ENCODE measurements at regions not wholly inside any gene's neighbourhood (a gene's known extent, or its start where the extent isn't known, plus 50 kb on each side); places are given as distances from the start of the nearest gene placed in this dataset.

DNA sequence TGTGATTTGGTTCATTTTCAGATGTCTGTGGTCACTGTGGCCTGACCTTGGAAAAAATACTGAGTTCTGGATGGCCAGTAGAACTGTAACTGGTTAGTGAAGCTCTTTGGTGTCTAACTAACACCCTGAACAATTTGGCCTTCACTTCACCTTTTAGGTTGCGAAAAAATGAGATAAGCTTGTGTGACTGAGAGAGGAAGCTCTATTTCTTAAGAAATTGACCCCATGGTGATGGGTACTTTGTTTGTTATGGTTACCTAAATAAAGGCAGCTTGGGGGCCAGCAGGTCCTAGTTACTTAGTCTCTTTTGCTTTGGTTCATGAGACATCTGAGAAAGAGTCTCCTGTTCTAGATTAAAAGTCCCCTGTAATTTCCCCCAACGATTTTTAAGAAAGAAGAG is 181.6 kb downstream of the ZNF326 start:
- ChIA-PET POLR2A (no interaction called here), CTCF (no interaction called here)
- no peak for TF ChIP-seq RFX5 (IDR thresholded peaks at IDR 0.05)
- TF ChIP-seq, protein P1, sequence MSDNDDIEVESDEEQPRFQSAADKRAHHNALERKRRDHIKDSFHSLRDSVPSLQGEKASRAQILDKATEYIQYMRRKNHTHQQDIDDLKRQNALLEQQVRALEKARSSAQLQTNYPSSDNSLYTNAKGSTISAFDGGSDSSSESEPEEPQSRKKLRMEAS (IDR thresholded peaks at IDR 0.05): no peak
- TF ChIP-seq, protein P2, sequence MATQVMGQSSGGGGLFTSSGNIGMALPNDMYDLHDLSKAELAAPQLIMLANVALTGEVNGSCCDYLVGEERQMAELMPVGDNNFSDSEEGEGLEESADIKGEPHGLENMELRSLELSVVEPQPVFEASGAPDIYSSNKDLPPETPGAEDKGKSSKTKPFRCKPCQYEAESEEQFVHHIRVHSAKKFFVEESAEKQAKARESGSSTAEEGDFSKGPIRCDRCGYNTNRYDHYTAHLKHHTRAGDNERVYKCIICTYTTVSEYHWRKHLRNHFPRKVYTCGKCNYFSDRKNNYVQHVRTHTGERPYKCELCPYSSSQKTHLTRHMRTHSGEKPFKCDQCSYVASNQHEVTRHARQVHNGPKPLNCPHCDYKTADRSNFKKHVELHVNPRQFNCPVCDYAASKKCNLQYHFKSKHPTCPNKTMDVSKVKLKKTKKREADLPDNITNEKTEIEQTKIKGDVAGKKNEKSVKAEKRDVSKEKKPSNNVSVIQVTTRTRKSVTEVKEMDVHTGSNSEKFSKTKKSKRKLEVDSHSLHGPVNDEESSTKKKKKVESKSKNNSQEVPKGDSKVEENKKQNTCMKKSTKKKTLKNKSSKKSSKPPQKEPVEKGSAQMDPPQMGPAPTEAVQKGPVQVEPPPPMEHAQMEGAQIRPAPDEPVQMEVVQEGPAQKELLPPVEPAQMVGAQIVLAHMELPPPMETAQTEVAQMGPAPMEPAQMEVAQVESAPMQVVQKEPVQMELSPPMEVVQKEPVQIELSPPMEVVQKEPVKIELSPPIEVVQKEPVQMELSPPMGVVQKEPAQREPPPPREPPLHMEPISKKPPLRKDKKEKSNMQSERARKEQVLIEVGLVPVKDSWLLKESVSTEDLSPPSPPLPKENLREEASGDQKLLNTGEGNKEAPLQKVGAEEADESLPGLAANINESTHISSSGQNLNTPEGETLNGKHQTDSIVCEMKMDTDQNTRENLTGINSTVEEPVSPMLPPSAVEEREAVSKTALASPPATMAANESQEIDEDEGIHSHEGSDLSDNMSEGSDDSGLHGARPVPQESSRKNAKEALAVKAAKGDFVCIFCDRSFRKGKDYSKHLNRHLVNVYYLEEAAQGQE (IDR thresholded peaks at IDR 0.05): no peak
- TF ChIP-seq, protein P3, sequence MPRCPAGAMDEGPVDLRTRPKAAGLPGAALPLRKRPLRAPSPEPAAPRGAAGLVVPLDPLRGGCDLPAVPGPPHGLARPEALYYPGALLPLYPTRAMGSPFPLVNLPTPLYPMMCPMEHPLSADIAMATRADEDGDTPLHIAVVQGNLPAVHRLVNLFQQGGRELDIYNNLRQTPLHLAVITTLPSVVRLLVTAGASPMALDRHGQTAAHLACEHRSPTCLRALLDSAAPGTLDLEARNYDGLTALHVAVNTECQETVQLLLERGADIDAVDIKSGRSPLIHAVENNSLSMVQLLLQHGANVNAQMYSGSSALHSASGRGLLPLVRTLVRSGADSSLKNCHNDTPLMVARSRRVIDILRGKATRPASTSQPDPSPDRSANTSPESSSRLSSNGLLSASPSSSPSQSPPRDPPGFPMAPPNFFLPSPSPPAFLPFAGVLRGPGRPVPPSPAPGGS (IDR thresholded peaks at IDR 0.05): no peak
- TF ChIP-seq HOXB13 (CRISPR knock-in tag; IDR thresholded peaks at IDR 0.05; ENCODE audit: low read depth): no peak
- no peak for TF ChIP-seq CHD2 (IDR thresholded peaks at IDR 0.05; ENCODE audit: low read length, partially characterized antibody)
- TF ChIP-seq JUN (IDR thresholded peaks at IDR 0.05): no peak
- no peak for TF ChIP-seq GATA3 (IDR thresholded peaks at IDR 0.05; ENCODE audit: borderline replicate concordance)
- TF ChIP-seq MAZ (IDR thresholded peaks at IDR 0.05; ENCODE audit: borderline replicate concordance, low read depth, low read length): no peak
- TF ChIP-seq CBX8 (IDR thresholded peaks at IDR 0.05): no peak
- no peak for TF ChIP-seq TFCP2L1 (CRISPR knock-in tag; IDR thresholded peaks at IDR 0.05)
- TF ChIP-seq KDM1A (IDR thresholded peaks at IDR 0.05; ENCODE audit: low read depth): no peak
- no peak for TF ChIP-seq ZC3H11A (IDR thresholded peaks at IDR 0.05)
- TF ChIP-seq RARB (CRISPR knock-in tag; IDR thresholded peaks at IDR 0.05): no peak
- no peak for TF ChIP-seq ZSCAN20 (CRISPR knock-in tag; IDR thresholded peaks at IDR 0.05)
- Histone ChIP-seq H3K4me3 (no peak overlapping the region), H3K4me2 (no peak overlapping the region), H3K4me1 (no peaks in the 10 kb centered on the region), H3K9me3 (no peaks in the 10 kb centered on the region), H3K27ac (no peak overlapping the region)
- DNase-seq (ENCODE audit: low read depth in 1 of 2, low spot score in 1 of 2) (no peak), FAIRE-seq (no peak), ATAC-seq (no peak)
- 0% methylated on average over 2 of the region's 2 CpGs for WGBS (ENCODE audit: missing lambda C conversion rate)

DNA sequence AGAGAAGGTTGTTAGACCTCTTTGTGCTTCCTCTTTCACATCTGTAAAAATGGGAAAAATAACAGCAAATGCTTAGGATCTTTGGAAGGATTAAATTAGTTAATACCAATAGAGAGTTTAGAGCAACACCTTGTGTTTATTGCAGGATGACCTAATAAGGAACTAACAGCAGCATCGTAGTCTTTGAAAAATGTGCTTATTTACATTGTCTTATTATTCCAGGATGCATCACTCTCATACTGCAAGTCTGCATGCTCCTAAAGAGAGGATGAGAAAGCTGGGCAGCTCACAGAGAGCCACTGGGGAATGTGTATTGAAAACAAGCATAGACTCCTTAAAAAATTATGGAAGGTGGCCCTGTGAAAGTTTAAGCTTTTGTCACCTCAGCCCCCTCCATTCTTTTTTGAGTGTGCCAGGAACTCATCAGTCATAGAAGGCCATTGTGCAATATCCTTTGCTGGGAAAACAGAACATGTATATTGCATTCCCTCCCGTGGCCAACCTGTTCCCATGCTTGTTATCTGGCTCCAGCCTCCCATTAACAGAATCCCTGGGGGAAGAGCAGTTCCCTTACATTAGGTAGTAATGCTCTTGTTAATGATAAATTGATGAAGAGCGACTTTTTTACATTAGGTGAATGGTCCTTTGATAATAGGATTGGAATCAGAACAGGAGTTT is 180.7 kb downstream of the ZNF326 start:
- WGBS (ENCODE audit: missing lambda C conversion rate): 0% methylated on average over 3 of the region's 3 CpGs
- Histone ChIP-seq H3K4me1 (no peaks in the 10 kb centered on the region), H3K27ac (no peak overlapping the region), H3K9me3 (no peaks in the 10 kb centered on the region), H3K4me2 (no peak overlapping the region), H3K4me3 (no peak overlapping the region)
- CTCF ChIA-PET: no interaction called here
- POLR2A ChIA-PET: no interaction called here
- DNase-seq (ENCODE audit: low read depth in 1 of 2, low spot score in 1 of 2): no peak
- TF ChIP-seq ZSCAN20 (CRISPR knock-in tag; IDR thresholded peaks at IDR 0.05) (no peak), HDAC2 (IDR thresholded peaks at IDR 0.05) (no peak), ESRRA (IDR thresholded peaks at IDR 0.05; ENCODE audit: borderline replicate concordance, low read length) (no peak), HOXB5 (CRISPR knock-in tag; IDR thresholded peaks at IDR 0.05) (no peak)
- TF ChIP-seq, protein P2 (IDR thresholded peaks at IDR 0.05): no peak
- TF ChIP-seq, protein P3 (IDR thresholded peaks at IDR 0.05): no peak
- TF ChIP-seq, protein P4, sequence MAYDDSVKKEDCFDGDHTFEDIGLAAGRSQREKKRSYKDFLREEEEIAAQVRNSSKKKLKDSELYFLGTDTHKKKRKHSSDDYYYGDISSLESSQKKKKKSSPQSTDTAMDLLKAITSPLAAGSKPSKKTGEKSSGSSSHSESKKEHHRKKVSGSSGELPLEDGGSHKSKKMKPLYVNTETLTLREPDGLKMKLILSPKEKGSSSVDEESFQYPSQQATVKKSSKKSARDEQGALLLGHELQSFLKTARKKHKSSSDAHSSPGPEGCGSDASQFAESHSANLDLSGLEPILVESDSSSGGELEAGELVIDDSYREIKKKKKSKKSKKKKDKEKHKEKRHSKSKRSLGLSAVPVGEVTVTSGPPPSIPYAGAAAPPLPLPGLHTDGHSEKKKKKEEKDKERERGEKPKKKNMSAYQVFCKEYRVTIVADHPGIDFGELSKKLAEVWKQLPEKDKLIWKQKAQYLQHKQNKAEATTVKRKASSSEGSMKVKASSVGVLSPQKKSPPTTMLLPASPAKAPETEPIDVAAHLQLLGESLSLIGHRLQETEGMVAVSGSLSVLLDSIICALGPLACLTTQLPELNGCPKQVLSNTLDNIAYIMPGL (CRISPR knock-in tag; IDR thresholded peaks at IDR 0.05; ENCODE audit: borderline replicate concordance): no peak
- TF ChIP-seq, protein P5, sequence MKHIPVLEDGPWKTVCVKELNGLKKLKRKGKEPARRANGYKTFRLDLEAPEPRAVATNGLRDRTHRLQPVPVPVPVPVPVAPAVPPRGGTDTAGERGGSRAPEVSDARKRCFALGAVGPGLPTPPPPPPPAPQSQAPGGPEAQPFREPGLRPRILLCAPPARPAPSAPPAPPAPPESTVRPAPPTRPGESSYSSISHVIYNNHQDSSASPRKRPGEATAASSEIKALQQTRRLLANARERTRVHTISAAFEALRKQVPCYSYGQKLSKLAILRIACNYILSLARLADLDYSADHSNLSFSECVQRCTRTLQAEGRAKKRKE (CRISPR knock-in tag; IDR thresholded peaks at IDR 0.05; ENCODE audit: low read depth): no peak
- TF ChIP-seq, protein P1 (IDR thresholded peaks at IDR 0.05): no peak
- ATAC-seq: no peak
- no peak for FAIRE-seq
